GM13977 (cell line): ENCODE measurements at regions not wholly inside any gene's neighbourhood (a gene's known extent, or its start where the extent isn't known, plus 50 kb on each side); places are given as distances from the start of the nearest gene placed in this dataset.

Experiments
- DNase-seq: peaks from one replicate; pipeline ENCODE4 v3.0.0; 2012; ENCODE audit warnings: low spot score
- in situ Hi-C: fragments of 300-500 bp; cut with MboI; formaldehyde crosslinking; loops from one replicate; pipeline ENCODE4 v1.12.0; 2022; ENCODE audit warnings: low sequenced_read_pairs, low pct_unique_long_range_greater_than_20kb, mixed read lengths, inconsistent platforms; ENCODE audit not compliant: unreplicated experiment
- TF ChIP-seq, protein P1 (sequence below): IDR thresholded peaks from 2 replicates; pipeline ENCODE4 v1.5.1; 2012; ENCODE audit warnings: mild to moderate bottlenecking, control low read depth; ENCODE audit not compliant: insufficient read depth; ENCODE audit errors: extremely low read depth, missing control alignments

GRCh38 chr5:124843596-124843899 is 97.1 kb upstream of the ZNF608 start:
- TF ChIP-seq, protein P1, sequence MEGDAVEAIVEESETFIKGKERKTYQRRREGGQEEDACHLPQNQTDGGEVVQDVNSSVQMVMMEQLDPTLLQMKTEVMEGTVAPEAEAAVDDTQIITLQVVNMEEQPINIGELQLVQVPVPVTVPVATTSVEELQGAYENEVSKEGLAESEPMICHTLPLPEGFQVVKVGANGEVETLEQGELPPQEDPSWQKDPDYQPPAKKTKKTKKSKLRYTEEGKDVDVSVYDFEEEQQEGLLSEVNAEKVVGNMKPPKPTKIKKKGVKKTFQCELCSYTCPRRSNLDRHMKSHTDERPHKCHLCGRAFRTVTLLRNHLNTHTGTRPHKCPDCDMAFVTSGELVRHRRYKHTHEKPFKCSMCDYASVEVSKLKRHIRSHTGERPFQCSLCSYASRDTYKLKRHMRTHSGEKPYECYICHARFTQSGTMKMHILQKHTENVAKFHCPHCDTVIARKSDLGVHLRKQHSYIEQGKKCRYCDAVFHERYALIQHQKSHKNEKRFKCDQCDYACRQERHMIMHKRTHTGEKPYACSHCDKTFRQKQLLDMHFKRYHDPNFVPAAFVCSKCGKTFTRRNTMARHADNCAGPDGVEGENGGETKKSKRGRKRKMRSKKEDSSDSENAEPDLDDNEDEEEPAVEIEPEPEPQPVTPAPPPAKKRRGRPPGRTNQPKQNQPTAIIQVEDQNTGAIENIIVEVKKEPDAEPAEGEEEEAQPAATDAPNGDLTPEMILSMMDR: no peak
- DNase-seq: no peak
- in situ Hi-C loops: no loop called here

DNA sequence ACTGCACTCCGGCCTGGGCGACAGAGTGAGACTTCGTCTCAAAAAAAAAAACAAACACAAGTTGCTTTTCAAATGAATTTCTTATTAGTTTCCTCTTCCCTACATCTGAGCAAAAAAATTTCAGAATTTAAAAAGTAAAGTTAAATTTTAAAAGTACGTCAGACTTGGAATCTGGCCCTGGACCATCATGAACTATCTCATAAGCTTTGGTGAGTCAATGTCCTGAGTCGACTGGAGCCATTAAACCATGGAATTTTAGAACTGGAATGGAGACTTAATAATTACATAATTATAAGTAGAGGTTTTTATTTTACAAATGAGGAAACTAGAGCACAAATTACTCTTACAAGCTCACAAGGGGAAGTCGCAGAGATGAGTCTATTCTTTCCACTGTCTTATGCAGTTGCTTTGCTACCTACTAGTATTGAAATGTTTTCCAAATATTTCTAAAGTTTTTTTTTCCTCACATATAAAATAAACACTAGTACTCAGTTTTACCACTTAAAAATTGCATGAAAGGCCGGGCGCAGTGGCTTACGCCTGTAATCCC is 98.0 kb upstream of the ZNF608 start:
- DNase-seq: no peak
- TF ChIP-seq, protein P1: no peak
- in situ Hi-C loops: no loop called here

DNA sequence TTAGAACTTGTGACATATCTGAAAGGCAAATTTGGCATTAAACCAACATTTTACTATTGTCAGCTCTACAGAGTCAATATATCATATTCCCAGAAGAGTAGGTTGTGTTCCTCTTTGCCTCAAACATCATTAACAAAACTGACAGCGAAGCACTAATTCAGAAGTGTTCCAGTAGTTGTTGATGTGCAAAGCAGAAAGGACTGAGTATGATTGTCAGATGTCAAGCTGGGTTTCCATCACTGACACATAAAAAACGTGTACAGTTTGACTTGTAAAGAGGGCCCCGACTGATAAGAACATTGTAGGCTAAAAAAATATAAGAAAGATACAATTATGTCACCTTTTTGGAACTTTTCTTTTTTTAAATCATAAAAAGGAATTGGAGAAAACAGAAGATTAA is 101.5 kb upstream of the ZNF608 start:
- in situ Hi-C loops: no loop called here
- DNase-seq: no peak
- TF ChIP-seq, protein P1: no peak

DNA sequence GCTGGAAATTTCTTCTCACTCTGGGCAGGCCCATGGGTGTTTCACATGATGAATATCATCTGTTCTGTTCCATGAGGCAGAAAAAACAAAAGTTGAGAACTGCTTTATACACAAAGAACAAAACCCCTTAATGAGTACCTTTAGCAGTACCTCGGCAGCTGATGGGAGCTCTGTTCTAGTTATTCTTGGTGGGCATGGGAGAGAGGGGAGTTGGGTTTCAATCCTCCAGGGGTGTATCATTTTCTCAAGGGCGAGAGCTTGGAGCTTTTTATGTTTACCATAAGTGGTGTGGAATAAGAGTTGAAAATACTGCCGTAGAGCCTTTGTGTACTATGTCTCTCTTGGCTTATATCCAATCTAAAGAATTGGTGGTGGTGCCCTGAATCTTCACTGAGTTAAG is 103.3 kb upstream of the ZNF608 start:
- TF ChIP-seq, protein P1: no peak
- in situ Hi-C loops: no loop called here
- DNase-seq: no peak

DNA sequence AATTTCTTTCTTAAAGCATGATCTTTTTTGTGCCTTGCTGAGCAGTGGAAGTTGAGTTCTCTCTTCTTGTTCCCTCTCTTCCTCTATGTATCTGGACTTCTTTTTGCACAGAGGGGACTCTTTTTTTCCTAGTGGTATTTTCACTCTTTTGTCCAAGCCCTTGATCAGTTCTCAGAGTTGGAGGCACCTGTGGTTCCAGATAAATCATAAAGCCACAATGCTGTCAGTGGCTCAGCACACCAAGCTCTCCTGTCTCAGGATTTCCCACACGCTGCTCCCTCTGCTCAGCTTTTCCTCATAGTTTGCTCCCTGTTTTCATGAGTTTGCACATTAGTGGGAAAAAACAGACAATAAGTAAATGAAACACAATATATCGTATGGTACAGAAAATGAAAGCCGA is 110.3 kb upstream of the ZNF608 start:
- in situ Hi-C loops: no loop called here
- TF ChIP-seq, protein P1: no peak
- DNase-seq: no peak

DNA sequence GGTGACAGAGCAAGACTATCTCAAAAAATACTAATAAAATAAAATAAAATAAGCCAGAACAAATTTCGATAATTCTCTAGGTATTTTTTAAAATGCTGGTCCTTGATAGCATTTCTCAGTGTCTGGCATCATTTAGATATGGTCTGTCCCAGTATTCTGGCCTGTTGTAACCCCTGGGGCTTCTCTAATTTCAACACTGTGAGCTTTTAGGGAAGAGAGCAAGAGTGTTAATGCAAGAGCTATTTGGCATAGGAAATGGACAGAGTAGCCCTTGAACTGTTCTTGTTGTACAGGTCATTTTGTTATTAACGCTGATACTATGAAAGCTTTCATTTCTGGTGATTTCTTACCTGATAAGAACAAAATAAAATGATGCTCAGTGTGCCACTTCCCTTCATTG is 112.2 kb upstream of the ZNF608 start:
- no peak for DNase-seq
- in situ Hi-C loops: no loop called here
- TF ChIP-seq, protein P1: no peak

DNA sequence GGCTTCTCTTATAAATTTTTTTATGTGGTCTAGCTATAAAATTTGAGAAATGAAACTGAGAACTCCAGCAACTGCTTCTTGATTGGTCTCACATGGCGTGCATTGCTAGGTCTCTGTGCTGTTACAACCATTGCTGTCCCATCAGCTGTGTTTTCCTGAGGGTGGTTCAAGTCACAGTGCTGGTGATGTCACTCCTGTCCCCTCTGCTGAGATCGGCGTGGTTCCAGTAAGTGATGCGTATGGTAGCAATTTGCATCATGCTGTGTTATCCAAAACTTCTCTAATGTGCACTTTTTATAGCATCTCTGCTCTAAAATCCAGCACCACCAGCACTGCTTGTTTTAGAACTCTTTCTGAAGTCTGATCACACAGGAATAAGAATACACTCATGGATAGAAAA is 112.6 kb upstream of the ZNF608 start:
- DNase-seq: no peak

More for the DNA sequence above, 112.6 kb upstream of the ZNF608 start:
- TF ChIP-seq, protein P1: no peak
- in situ Hi-C loops: no loop called here
